Heart right ventricle (tissue), 16 donors: ENCODE measurements at regions not wholly inside any gene's neighbourhood (a gene's known extent, or its start where the extent isn't known, plus 50 kb on each side); places are given as distances from the start of the nearest gene placed in this dataset.

Experiments used
- ATAC-seq, 8 donors: fragments of 200-7000 bp; cut with Tn5 transposase; one replicate each; pipeline ENCODE4 v1.9.1; 2020; ENCODE audit warnings: mild to moderate bottlenecking in 8 of 8, moderate library complexity in 8 of 8, moderate number of reproducible peaks in 1 of 8
- DNase-seq, 2 donors: peaks; one replicate each; pipeline ENCODE4 v3.0.0-alpha.2; 2020
- H3K27ac ChIP-seq, 10 donors: fragments of 200-600 bp; sonication (generic) in 2 of 10; one replicate each; pipeline versions ENCODE4 v1.5.0 to v1.8.0; 2020 to 2022; ENCODE audit warnings: mild to moderate bottlenecking in 3 of 10
- H3K27me3 ChIP-seq, 7 donors: fragments of 200-600 bp; one replicate each; pipeline ENCODE4 v1.8.0; 2021 to 2022; ENCODE audit warnings: mild to moderate bottlenecking in 2 of 7
- H3K36me3 ChIP-seq, 9 donors: fragments of 200-600 bp; sonication (generic) in 1 of 9; one replicate each; pipeline versions ENCODE4 v1.5.0 to v1.8.0; 2020 to 2022; ENCODE audit warnings: mild to moderate bottlenecking in 2 of 9
- H3K4me1 ChIP-seq, 9 donors: fragments of 200-600 bp; sonication (generic) in 1 of 9; one replicate each; pipeline versions ENCODE4 v1.5.0 to v1.8.0; 2020 to 2022; ENCODE audit warnings: mild to moderate bottlenecking in 4 of 9
- H3K4me3 ChIP-seq, 10 donors: fragments of 200-600 bp; sonication (generic) in 2 of 10; one replicate each; pipeline versions ENCODE4 v1.5.0 to v1.8.0; 2020 to 2022; ENCODE audit warnings: mild to moderate bottlenecking in 7 of 10, moderate library complexity in 2 of 10
- H3K9me3 ChIP-seq, 11 donors: fragments of 200-600 bp in 10 of 11; sonication (generic) in 2 of 11; one replicate each; pipeline versions ENCODE4 v1.5.0 to v1.8.0; 2013 to 2022; ENCODE audit warnings: mild to moderate bottlenecking in 2 of 11, control low read depth in 1 of 11, moderate library complexity in 1 of 11
- CTCF ChIP-seq, 9 donors: fragments of 200-600 bp; sonication (generic) in 2 of 9; IDR thresholded peaks; one replicate each; pipeline versions ENCODE4 v1.5.0 to v1.8.0; 2021 to 2022; ENCODE audit warnings: antibody characterized with exemption in 9 of 9, mild to moderate bottlenecking in 5 of 9, moderate library complexity in 1 of 9
- WGBS, 2 donors: extraction: QIAGEN DNeasy Blood & Tissue Kit; methylation state at CpG; one replicate each; pipeline ENCODE4 v1.1.7; 2013; ENCODE audit warnings: inconsistent platforms in 1 of 2; 5-methylcytosine and 5-hydroxymethylcytosine counted together
- intact Hi-C, 10 donors: fragments of 100-400 bp; cut with DNase I; formaldehyde crosslinking; loops; one replicate each; pipeline versions ENCODE4 v1.11.1 to v1.14.2; 2022
- donor health status: Arrhythmogenic right ventricular cardiomyopathy.
- donor health status: ischemic (EF 13 %, LVEDD 7.1; RV severe dilation, severe dysfunction).
- donor health status: healthy with polysubstance abuse.
- donor health status: DM: no; HTN: yes; CAD: no.
- donor health status: DM: no; HTN: no; CAD: no.
- donor health status: ischemic (EF 25% LVEDD 6.9; RV normal size, moderate dysfunction).
- donor health status: ischemic (EF 25% LVEDD 5.7; RV mildly dilated, moderate dysfunction).
- donor health status: healthy.
- donor health status: DM: yes; HTN: yes; CAD: no.
- donor health status: Ischemic cardiomyopathy.
- donor health status: ischemic (EF 35%, LVEDD 5.7; RV mildly dilated, moderate dysfunction).
- donor health status: nonischemic (EF 11% LVEDD 7.7; RV severe dilation, severe dysfunction).
- donor health status: DM: yes; HTN: yes; CAD: no.
- donor health status: PGD.
- donor health status: ischemic (EF 29% LVEDD 5.4; RV normal size, mild dysfunction).
- donor health status: nonischemic (EF 23%, LVEDD 6.1; RV moderate dilation, normal function).

- intact Hi-C loops, result no loop called here
- Histone ChIP-seq H3K4me1 (no peaks in the 10 kb centered on the region), H3K27ac (no peak overlapping the region), H3K9me3 (peaks cover 0 to 29% (median 13%) of the 10 kb centered on the region in 11 donors), H3K27me3 (no peaks in the 10 kb centered on the region), H3K4me3 (no peak overlapping the region), H3K36me3 (no peaks in the 10 kb centered on the region)
- DNase-seq (no peak), ATAC-seq (no peak)
- TF ChIP-seq CTCF (IDR thresholded peaks at IDR 0.05), result no peak
These were observed 232.1 kb upstream of the SMIM21 start for GRCh38 chr18:75659535-75660023.

- WGBS, 2 donors, result 59 to 63% methylated on average over 5 of the region's 5 CpGs
- Histone ChIP-seq H3K27ac (no peak overlapping the region), H3K36me3 (no peaks in the 10 kb centered on the region), H3K4me1 (no peaks in the 10 kb centered on the region), H3K27me3 (no peaks in the 10 kb centered on the region), H3K4me3 (no peak overlapping the region), H3K9me3 (peaks cover 0 to 29% (median 13%) of the 10 kb centered on the region in 11 donors)
- intact Hi-C loops, result no loop called here
- DNase-seq (no peak), ATAC-seq (no peak)
- TF ChIP-seq CTCF (IDR thresholded peaks at IDR 0.05), result no peak
These were observed 230.8 kb upstream of the SMIM21 start for GRCh38 chr18:75658330-75658729.

GRCh38 chr18:75656563-75657247, 229.2 kb upstream of the SMIM21 start:
- Histone ChIP-seq H3K27me3 (no peaks in the 10 kb centered on the region), H3K36me3 (no peaks in the 10 kb centered on the region), H3K27ac (no peak overlapping the region), H3K4me3 (no peak overlapping the region), H3K4me1 (no peaks in the 10 kb centered on the region), H3K9me3 (peaks cover 0 to 19% (median 8%) of the 10 kb centered on the region in 11 donors)
- 90 to 94% methylated on average over 6 of the region's 6 CpGs for WGBS, 2 donors
- ATAC-seq, result no peak
- TF ChIP-seq CTCF (IDR thresholded peaks at IDR 0.05), result no peak
- DNase-seq, result no peak
- intact Hi-C loops, result no loop called here

- no peak overlapping the region for H3K4me3 ChIP-seq
- 67 to 75% methylated on average over 7 of the region's 7 CpGs for WGBS, 2 donors
- H3K4me1 ChIP-seq, result no peaks in the 10 kb centered on the region
- TF ChIP-seq CTCF (IDR thresholded peaks at IDR 0.05), result no peak
- H3K27me3 ChIP-seq, result no peaks in the 10 kb centered on the region
- peaks cover 0 to 13% (median 7%) of the 10 kb centered on the region in 11 donors for H3K9me3 ChIP-seq
- H3K36me3 ChIP-seq, result no peaks in the 10 kb centered on the region
- intact Hi-C loops, result no loop called here
- DNase-seq (no peak), ATAC-seq (no peak)
- H3K27ac ChIP-seq, result no peak overlapping the region
These were observed 228.5 kb upstream of the SMIM21 start for GRCh38 chr18:75656035-75656434.
